Left cardiac atrium (tissue), 4 donors: ENCODE measurements at regions not wholly inside any gene's neighbourhood (a gene's known extent, or its start where the extent isn't known, plus 50 kb on each side); places are given as distances from the start of the nearest gene placed in this dataset.

Source experiments
- ATAC-seq, 2 donors: fragments of 200-7000 bp; cut with Tn5 transposase; one replicate each; pipeline ENCODE4 v1.9.1; 2020; ENCODE audit warnings: mild to moderate bottlenecking in 2 of 2, moderate library complexity in 2 of 2
- DNase-seq: peaks from one replicate; pipeline ENCODE4 v3.0.0-alpha.2; 2020
- intact Hi-C, 2 donors: fragments of 100-400 bp; cut with DNase I; formaldehyde crosslinking; loops; one replicate each; pipeline versions ENCODE4 v1.14.1 to v1.15.1; 2022 to 2023
- donor health status: DM: no; HTN: yes; CAD: no.
- donor health status: DM: no; HTN: yes; CAD: no; lungs with severe emphysema.
- donor health status: DM: yes; HTN: yes; CAD: no.
- donor health status: Dilated cardiomyopathy.

DNA sequence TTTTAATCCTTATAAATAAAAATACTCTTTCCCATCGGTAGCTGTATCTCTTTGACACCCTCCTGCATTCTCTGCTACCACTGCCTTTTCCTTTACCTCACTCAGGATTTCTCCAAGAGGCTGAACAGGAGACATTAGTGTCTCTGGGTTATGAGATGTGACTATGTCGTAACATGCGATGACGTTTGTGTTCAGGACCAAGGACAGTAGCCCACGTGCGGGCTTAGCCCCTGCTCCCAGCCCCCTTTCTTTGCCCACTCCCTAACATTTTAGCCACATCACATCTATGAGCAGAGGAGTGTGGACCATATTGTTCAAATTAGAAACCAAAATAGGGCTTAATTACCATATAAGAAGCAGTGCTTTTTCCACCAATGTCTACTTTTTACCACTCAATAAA is 369.3 kb downstream of the FBXW7 start:
- intact Hi-C loops: no loop called here
- ATAC-seq (no peak), DNase-seq (no peak)

GRCh38 chr4:152165846-152166245 is 370.0 kb downstream of the FBXW7 start:
- intact Hi-C loops: no loop called here
- ATAC-seq (no peak), DNase-seq (no peak)

GRCh38 chr4:152165146-152165545 is 370.7 kb downstream of the FBXW7 start:
- no peak for DNase-seq
- intact Hi-C loops: no loop called here
- no peak for ATAC-seq

DNA sequence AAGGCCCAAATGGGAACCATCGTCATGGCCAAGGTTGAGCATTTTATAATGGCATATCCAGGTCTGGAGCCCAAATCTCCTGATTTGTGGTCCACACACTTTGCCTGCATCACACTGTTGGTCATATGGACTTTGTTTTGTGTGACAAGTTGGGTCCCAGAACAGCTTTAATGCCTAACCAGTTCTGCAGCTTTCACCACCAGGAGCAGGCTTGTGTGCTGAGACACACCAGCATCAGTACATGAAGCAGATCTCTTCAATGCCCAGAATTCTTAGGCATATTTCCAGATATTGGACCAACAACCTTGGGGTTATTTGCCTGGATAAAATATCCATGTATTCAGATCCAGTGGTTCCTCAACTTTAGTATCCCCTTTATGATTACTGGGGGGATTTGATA is 371.3 kb downstream of the FBXW7 start:
- no peak for DNase-seq
- intact Hi-C loops: no loop called here
- no peak for ATAC-seq

GRCh38 chr4:152162331-152162697 is 373.6 kb downstream of the FBXW7 start:
- ATAC-seq (peak in 1 of 2 donors; percentile 52), DNase-seq (no peak)
- intact Hi-C loops: no loop called here

DNA sequence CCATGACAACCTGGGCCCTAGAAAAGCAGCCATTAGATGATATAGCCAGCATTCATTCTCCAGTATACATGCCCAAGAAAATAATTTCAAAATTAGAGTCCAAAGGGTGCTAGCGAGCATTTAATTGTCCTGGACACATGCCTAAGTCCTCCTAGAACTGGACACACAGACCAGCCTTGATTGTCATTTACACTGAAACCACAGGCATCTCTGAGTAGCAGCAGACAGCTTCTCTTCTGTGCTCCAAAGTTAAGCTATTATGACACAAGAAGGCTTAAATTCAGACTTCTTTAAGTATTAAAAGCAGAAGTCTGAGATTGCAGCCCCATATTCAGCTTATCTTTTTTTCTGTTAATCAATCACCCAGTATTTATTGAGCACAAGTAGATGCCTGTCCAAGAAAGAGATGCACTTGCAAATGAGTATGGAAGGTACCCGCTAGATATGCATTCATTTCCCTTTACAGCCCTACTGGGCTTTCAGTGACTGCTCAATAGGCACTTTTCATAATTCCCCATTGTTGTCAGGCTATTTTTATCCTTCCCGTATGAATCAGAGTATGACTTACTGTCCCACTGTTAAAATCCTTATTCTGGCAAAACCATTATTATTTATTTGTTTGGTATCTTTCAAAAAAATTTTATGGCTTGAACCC is 374.1 kb downstream of the FBXW7 start:
- intact Hi-C loops: no loop called here
- no peak for DNase-seq
- peak in 1 of 2 donors; percentile 77 for ATAC-seq

GRCh38 chr4:152160225-152160800 is 375.6 kb downstream of the FBXW7 start:
- DNase-seq: no peak
- intact Hi-C loops: no loop called here
- ATAC-seq: no peak

DNA sequence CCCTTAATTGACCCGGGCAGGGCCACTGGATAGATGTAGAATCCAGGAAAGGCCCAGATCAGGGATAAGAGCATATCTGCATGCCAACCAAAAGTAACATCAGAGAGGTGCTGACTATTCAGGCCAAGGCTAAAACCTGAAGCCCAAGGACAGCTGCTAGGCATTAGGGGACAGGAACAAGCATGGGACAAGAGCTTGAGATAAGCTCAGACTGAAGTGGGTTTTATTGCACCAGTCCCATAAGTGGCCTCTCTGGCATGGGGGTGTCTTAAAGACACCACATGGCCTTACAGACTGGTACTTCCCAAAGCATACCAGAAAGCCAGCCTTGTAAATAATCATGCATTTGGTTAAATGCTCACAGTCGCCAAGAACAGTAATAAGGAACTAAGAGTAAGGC is 376.1 kb downstream of the FBXW7 start:
- no peak for DNase-seq
- ATAC-seq: no peak
- intact Hi-C loops: no loop called here

DNA sequence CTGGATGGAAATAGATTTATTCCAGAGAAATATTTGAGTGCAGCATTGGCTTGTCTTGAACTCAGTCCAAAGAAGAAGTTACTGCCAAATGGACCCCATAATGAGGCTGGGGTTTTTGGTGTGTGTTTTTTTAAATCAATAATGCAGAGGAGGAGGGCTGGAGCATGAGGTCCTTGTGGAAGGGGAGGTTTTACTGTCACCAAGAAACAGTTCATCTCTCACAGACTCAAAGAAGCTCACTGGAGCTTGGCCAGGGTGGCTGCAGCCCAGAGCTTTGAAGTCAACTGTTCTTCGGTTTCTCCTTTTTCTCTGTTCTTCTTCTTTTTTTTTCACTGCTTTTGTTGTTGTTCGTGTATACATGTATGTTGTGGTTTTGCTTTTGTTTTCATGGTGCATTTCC is 377.7 kb downstream of the FBXW7 start:
- intact Hi-C loops: no loop called here
- ATAC-seq: no peak
- no peak for DNase-seq

- intact Hi-C loops: no loop called here
- no peak for ATAC-seq
Observed at GRCh38 chr4:152157629-152158028, 378.3 kb downstream of the FBXW7 start.

DNA sequence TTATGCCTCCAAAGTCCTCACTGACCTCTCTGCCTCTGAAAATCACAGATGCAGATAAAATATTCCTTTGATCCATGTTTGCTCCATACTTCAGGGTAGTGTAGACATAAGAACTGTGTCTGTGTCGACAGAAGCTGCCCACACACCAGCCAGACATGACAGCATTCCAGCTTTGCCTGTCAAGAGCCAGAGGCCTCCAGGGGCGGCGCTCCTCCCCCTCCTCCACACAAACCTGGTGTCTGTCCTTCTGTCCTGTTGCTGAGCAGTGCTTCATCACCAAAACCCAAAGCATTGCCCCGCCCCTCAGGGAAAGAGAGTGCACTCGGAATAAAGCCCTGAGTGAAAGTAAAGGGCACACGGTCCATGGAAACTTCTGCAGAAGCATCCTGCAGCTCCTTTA is 379.4 kb downstream of the FBXW7 start:
- ATAC-seq: peak; percentile 41 to 78
- no peak for DNase-seq
- intact Hi-C loops: no loop called here

More at GRCh38 chr4:152157629-152158028, 378.3 kb downstream of the FBXW7 start:
- DNase-seq: no peak

DNA sequence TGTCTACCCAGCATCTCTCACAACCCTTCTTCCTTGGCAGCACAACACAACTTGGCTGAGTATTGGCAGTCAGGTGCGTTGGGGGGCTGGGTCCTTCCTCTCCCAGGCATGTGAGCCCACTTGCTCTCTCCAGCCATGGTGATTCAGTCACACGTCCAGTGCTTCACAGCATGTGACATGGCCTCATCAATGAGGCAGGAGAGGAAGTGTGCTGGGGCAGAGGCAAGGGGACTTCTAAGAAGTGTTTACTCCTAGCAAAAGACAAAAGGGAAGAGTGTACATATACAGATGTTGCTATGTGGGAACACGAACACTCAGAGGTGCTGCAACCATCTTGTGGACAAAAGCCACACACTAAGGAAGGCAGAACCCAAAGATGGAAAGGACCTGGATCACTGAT is 380.8 kb downstream of the FBXW7 start:
- intact Hi-C loops: no loop called here
- ATAC-seq (no peak), DNase-seq (no peak)

DNA sequence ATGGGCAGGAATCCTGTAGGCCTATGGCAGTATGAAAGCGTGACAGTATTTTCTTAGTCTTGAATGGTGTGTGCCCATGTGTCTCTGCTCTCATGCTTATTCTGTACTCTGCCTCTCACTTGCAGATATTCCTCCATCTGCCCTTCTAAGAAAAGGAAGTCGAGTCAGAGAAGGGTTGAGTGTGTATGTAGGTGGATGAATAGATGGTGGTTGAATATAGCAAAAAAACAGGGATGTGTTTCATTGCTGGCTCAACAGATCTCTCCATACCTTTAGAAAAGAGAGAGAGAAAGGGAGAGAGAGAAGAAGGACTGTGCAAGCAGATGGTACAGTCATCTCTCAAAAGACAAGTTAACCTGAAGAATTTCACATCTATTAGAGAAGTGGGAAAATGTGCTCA is 381.5 kb downstream of the FBXW7 start:
- ATAC-seq (no peak), DNase-seq (no peak)
- intact Hi-C loops: no loop called here

DNA sequence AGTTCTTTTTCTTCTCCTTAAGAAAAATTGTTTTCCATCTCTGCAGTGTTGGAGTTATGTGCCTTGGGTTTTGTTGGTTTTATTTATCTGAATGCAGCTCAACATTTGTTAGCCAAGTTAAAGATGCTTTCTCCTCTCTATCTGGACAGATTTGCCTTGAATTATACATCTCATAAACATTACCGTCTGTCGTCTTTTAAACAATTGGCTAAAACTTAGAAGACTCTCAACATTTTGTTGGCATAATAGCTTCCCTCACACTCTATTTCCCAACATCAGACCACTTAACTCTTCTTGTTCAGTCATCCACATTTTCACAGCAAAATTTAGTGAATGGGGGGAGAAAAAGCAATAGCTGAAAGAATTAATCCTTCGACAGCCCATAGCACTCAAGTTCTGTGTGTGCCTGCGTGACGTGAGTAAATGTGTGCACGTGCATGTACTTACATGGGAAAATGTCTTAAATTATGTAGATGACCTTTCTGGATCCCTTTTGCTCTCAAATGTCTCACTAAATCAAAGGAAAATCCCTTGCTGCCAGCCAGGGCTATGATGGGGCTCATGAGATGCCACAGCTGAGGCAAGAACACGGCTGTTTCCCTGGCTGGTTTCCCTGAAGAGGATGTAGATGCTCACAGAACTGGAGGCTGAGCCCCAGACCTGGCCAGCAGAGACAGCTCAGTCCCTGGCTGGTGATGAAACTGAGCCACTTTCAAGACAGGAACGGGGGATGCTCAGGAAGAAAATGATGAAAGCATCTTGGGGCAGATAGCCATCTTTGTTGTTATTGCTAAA is 382.2 kb downstream of the FBXW7 start:
- ATAC-seq (no peak), DNase-seq (no peak)
- intact Hi-C loops: no loop called here

DNA sequence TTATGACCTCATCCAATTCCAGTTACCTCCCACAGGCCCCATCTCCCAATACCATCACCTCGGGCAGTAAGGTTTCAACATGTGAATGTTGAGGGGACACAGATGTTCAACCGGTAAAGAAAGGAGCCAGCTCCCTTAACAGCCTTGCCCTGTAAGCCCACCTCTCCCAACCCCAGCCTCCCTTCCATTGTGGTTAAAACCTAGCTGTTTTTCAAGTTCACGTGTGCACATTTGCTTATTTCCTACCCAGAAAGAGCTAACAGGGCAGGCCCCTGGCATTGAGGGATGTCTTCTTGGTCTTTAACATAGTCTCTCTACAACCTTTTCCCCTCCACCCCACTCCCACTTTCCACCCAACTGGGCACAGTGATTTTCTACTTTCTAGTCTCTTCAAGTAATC is 385.7 kb downstream of the FBXW7 start:
- intact Hi-C loops: no loop called here
- ATAC-seq (no peak), DNase-seq (no peak)

DNA sequence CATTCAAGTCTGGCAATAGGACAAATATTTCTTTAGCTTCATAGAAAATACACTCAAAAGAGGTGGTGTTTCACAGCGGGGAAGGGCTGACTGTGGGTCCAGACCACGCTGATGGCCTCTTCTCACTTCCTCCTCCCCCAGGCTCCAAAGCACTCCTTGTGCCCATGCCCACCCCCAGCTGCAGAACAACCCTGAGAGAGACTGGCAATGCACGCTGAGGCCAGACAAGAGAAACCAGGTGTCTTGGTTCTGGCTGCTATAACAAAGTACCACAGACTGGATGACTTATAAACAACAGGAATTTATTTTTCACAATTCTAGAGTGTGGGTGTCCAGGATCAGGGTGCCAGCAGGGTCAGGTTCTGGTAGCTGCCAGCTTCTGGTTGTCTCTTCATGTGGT is 386.1 kb downstream of the FBXW7 start:
- intact Hi-C loops: no loop called here
- DNase-seq: no peak
- ATAC-seq: no peak

GRCh38 chr4:152148057-152148456 is 387.2 kb upstream of the GATB start:
- DNase-seq: no peak
- intact Hi-C loops: no loop called here
- ATAC-seq: no peak

DNA sequence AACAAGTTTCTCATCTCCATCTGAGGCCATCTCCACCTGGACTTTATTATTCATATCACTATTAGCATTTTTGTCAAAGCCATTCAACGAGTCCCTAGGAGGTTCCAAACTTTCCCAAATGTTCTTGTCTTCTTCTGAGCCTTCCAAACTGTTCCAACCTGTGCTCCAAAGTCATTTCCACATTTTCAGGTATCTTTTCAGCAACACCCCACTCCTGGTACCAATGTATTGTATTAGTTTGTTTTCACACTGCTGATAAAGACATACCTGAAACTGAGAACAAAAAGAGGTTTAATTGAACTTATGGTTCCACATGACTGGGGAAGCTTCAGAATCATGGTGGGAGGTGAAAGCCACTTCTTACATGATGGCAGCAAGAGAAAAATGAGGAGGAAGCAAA is 385.4 kb upstream of the GATB start:
- ATAC-seq: no peak
- no peak for DNase-seq
- intact Hi-C loops: no loop called here

DNA sequence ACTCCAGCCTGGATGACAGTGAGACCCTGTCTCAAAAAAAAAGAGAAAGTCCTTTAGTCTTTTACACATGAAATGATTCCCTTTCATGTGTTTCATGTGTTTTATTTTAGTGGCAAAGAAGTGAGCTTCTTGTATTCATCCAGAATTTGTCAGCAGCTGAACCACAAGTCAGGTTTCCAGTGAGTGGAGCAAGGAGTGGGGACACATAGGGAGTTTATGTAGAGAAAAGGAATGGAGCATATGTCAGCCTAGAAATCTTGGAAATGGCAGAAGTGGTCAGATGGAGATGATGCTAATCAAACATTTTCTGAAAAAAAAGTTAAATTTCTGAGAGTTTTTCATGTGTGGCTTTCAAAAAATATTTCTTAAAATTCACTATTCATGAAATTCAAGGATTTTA is 383.0 kb upstream of the GATB start:
- DNase-seq (no peak), ATAC-seq (no peak)
- intact Hi-C loops: no loop called here

DNA sequence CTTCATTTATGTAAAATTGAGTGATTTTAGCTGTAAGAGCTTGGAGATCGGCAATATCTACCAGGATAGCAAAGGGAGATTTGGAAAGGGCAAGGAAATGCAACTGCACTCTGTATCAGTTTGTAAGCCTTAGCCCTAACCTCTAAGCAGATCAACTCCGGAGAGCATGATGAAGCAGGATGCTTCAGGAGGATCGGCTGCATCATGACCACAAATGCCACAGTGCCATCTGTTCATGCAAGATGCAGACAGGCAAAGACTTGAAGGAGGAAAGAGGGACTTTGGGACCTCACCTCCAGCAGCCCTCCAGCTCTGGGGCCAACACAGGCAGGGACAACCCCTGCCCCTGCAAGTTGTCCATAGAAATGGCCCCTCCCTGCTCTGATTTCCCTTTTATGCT is 377.6 kb upstream of the GATB start:
- no peak for ATAC-seq
- DNase-seq: no peak
- intact Hi-C loops: no loop called here

GRCh38 chr4:152132776-152133175 is 372.0 kb upstream of the GATB start:
- ATAC-seq: no peak
- intact Hi-C loops: no loop called here
- DNase-seq: no peak
